HT1080 (cell line): ENCODE measurements at regions not wholly inside any gene's neighbourhood (a gene's known extent, or its start where the extent isn't known, plus 50 kb on each side); places are given as distances from the start of the nearest gene placed in this dataset.

ENCODE experiments used
- DNase-seq: peaks from one replicate; pipeline ENCODE4 v3.0.0-alpha.2; 2015; ENCODE audit warnings: low read depth

GRCh38 chr2:239523954-239524330 is 123.1 kb upstream of the HDAC4 start:
- DNase-seq = no peak

- DNase-seq = no peak
These were observed 122.5 kb upstream of the HDAC4 start for GRCh38 chr2:239523147-239523953.

- DNase-seq = no peak
These were observed 121.9 kb upstream of the HDAC4 start for GRCh38 chr2:239522740-239523119.

GRCh38 chr2:239522002-239522739 is 121.4 kb upstream of the HDAC4 start:
- no peak for DNase-seq

GRCh38 chr2:239521518-239521815 is 120.6 kb upstream of the HDAC4 start:
- DNase-seq = no peak

- DNase-seq = no peak
These were observed 120.1 kb upstream of the HDAC4 start for GRCh38 chr2:239520811-239521517.

GRCh38 chr2:239519921-239520585 is 119.2 kb upstream of the HDAC4 start:
- no peak for DNase-seq

GRCh38 chr2:239519089-239519920 is 118.5 kb upstream of the HDAC4 start:
- DNase-seq = no peak

GRCh38 chr2:239518286-239519088 is 117.7 kb upstream of the HDAC4 start:
- DNase-seq = no peak

- no peak for DNase-seq
These were observed 116.9 kb upstream of the HDAC4 start for GRCh38 chr2:239517686-239518085.

- DNase-seq = no peak
These were observed 116.1 kb upstream of the HDAC4 start for GRCh38 chr2:239516954-239517305.

GRCh38 chr2:239516286-239516953 is 115.6 kb upstream of the HDAC4 start:
- DNase-seq = no peak

- DNase-seq = no peak
These were observed 114.1 kb upstream of the HDAC4 start for GRCh38 chr2:239514754-239515530.

- no peak for DNase-seq
These were observed 111.2 kb upstream of the HDAC4 start for GRCh38 chr2:239512054-239512453.

GRCh38 chr2:239509373-239510143 is 108.7 kb upstream of the HDAC4 start:
- no peak for DNase-seq

- DNase-seq = no peak
These were observed 107.4 kb upstream of the HDAC4 start for GRCh38 chr2:239508261-239508660.

- no peak for DNase-seq
These were observed 106.9 kb upstream of the HDAC4 start for GRCh38 chr2:239507576-239508258.
